Stimulated activated CD8-positive, alpha-beta memory T cell treated with anti-CD3 and anti-CD28 coated beads, Interleukin-4, amount 100 ng/mL, for 1 hour (primary cell): ENCODE measurements at regions not wholly inside any gene's neighbourhood (a gene's known extent, or its start where the extent isn't known, plus 50 kb on each side); places are given as distances from the start of the nearest gene placed in this dataset.

Source experiments
- DNase-seq, 2 donors: peaks; one replicate each; pipeline ENCODE4 v3.0.0-alpha.2; 2020; ENCODE audit warnings: low read depth in 2 of 2, low spot score in 1 of 2

DNA sequence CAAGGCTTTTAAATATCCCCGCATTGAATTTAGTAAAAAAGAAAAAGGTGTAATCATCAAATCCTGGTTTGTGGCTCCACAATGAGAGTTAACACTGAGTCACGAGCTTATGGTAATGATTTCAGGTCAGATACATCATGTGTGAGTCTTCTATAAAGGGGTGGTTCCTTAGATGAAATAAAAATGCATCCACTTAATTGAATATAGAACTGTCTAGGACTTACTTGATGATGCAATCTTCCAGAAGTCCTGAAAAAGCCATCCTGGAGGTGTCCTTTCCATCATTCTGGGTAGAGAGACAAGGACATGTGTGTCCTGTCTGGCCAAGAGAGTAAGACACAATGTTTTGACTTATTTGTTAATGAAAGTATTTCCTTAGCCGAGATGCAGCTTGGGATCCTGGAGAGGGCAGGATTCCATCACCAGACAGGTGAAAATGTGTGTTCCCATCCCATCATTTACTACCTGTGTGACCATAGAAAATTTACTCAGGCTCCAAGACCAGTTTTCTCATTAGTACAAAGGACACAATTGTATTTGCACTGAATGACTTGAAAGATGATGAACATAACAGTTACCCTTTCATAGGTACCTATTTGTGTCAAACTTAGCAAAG is 1539.8 kb upstream of the PIK3C3 start:
- no peak for DNase-seq

DNA sequence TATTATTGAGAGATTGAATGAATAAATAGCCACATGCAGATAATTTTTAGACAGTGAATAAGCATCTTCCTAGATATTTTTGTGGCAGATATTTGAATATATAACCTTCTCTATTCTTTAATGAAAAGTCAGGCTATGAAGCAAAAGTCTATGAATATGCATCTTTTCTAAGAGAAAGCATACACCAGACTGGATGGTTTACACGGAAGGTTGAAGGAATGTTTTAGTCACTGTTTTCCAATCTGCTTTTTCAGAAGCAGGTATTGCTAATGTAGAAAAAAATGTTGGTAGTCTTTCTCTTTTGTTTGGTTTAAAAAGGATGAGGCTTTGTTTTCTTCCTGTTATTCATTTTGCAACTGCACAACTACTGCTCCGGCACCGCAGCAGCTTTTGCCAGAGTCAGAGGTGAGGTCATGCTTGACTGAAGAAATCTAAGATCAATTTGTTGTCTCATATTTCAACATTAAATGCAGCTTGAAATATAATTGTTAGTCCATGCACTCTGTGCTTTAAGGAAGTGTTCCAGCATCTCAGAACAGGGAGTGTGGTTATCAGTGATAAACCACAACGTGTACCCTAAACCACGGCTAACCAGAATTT is 1540.8 kb upstream of the PIK3C3 start:
- DNase-seq: no peak

DNA sequence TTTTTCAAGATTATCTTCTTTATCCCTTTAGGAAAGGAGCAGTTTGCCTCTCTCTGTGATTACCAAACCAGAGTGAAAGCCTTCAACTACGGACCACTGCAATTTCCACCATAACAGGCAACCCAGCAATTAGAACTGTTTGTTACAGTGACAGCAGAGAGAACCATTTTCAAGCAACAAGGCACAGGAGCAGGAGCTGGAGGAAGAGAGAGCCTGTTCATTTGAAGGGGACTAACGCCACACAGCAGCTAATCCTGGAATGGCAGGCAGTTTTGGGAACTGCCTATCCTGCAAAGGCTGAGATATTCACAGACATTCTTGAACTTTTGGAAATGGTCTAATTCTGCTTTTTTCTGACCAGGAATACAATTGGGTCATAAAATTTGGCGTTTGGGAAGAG is 1541.9 kb upstream of the PIK3C3 start:
- DNase-seq: no peak

DNA sequence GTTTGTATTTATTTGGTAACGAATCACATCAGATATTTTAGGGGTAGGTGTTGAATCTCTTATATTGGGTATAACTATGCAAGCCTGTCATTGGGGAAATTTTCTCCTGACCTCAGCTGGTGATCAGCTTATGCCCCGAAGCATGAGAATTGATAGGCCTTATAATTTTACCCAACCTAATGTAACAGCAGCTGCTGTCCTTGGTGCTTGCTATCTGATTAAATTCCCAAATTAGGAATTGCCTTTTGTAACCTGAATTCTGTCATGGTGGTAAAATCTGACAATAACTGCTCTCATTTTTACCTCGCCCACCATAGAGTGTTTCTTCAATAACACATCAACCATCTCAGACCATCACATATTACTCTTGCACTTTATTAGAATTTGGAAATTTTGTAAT is 1542.6 kb upstream of the PIK3C3 start:
- no peak for DNase-seq

DNA sequence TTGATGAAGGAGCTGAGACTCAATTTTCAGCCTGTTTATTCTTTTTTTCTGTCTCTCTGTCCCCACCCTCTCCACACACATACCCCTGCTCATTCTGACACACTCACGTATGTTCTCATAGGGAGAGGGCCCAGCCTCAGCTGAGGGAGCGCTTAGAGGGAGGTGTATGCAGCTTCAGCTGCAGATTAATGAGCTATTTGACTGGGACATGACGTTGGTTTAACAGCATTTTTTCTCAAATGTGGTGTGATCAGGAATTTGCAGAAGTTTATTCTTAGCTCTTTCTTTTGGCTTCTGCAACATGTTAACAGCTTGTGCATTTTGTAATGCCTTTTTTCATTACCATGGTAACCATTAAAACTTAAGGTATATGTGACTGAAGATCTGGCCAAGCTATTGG is 1547.1 kb upstream of the PIK3C3 start:
- no peak for DNase-seq

DNA sequence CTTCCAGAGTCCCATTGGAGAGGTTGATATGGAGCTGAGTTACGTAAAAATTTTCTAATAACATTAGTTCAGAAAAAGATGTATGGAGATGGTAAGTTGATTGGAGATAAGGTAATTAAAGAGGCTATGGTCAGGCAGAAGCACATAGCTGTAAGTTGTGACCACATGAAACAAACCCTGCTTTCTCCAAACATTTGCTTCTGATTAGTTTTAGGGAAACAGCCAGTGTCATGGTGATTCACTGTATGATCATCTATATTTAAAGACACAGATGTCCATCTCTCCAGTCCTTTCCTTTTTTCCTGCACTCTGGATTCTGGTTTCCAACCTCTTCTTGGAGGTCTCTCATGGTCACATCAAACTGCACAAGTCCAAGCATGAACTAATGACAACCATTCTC is 1550.8 kb upstream of the PIK3C3 start:
- no peak for DNase-seq

DNA sequence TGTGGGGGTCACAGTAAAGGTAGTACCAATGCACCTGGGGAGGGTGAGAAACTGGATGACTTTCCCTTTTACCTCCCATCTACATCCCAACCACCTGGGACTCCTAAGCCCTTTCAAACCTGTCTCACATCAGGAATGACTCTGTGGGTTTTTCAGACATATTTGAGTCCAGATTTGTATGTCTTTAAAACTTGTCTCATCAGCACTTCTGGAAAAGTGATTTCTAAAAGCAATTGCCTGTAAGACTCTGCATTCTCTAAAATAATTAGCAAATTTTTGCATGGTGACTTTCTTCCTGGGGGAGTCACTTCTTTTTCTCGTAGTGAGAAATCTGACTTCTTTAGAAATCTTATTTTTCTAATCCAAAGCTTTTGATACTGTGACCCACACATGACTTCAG is 1553.0 kb upstream of the PIK3C3 start:
- DNase-seq: no peak

DNA sequence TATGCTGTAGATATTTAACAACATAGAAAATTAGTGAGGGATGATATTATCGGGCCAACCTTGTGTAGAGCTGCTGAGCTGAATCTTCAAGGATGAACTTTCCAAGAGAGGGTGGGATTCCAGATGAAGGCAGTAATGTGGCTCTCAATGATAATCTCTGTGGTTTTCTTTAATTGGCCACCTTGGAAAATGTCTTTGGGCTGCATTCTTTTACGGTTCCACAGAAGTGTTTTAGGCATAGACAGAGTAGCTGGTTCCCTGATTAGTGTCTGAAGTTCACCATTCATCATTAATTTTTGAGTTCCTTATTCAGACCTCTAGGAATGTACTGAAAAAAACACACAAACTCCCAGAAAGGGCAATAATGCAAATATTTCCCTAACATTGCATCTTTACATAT is 1566.9 kb upstream of the PIK3C3 start:
- DNase-seq: no peak

DNA sequence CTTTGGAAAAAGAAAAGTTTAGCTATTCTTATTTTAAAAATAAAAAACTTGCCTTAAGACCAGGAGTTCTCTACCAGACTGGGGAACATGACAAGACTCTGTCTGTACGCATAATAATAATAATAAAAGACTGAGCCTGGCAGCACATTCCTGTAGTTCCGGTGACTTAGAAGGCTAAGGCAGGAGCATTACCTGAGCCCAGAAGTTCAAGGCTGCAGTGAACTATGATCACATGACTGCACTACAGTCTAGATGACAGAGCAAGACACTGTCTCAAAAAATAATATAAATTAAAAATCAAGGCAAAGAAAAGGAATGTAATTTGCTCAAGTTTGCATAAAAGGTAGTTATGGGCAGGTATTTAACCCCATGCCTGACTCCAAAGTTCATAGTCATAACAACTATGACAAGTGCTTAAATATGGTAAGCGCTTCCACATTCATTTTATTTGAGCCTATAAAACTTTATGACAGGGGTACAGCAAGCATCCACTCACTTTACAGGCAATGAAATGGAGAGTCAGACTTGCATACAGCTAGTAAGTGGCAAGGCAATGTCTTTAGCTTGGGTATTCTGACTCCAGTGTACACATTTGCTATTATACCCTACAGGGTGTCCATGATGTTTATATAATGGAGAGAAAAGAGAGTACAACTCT is 1567.8 kb upstream of the PIK3C3 start:
- no peak for DNase-seq

DNA sequence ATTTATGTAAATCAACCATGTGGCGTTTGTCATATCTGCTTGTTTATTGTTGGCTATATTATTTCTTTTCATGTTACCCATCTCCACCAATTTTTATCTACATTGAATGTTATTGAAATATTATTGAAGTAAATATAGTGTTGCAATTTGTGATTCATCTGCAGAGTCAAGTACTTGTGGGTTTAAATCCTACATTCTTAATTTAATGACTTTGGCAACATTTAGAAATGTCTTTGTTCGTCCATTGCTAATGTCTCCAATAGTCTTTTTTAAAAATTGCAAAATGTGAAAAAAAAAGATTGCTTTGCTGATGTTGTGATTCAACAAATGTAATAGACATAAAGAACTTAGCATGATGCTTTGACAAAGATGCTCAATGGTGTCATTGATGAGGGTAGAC is 1572.8 kb upstream of the PIK3C3 start:
- DNase-seq: no peak

DNA sequence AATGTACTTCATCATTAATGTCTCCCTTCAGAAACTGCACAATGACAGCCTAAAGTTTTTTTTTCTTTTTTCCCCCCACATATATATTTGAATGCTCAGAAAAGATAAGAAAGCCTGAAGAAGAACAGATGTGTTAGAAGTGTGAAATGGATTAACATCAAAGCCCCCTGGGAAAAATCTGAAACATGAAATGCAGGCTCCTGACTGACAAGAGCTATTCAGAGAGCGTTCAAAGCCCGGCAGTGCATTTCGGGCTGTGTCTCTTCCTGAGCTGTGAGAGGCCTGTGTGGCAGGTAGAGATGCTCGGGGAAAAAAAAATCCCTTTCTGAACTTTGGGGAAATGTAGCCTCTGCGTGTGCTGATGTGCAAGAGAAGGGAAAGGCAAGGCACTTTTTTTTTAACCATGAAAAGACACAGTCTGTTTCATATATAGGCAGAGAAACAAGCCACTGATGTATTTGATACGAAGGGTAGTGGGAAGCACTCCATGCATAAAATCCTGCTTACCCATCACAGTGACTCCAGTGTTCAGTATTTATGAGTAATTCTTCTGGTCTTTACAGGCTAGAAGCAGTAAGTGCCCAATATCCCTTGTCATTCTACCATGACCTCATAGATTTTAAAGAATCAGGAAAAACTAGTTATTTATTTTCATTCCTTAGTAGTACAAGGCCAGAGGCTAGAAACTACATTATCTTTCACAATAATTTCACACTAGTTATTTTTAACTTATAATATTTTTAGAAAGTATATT is 1574.2 kb upstream of the PIK3C3 start:
- DNase-seq: no peak

DNA sequence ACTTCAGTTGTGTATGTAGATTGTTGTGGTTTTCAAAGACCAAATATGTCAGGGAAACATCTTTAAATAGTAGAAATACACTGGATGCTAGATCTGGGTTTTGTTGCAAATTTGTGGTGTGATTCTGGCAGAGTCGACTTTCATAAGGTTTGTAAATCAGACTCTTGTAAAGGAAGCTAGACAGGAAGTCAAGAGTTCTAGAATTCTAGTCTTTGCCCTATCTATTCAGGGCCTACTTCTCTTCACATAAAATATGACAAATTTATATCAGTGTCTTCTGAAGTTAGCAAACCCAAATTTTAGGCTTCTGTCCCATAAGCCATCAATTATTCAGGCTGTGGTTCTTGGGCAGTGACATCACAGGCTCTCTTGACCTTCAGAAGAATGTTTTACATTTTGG is 1579.2 kb upstream of the PIK3C3 start:
- no peak for DNase-seq

DNA sequence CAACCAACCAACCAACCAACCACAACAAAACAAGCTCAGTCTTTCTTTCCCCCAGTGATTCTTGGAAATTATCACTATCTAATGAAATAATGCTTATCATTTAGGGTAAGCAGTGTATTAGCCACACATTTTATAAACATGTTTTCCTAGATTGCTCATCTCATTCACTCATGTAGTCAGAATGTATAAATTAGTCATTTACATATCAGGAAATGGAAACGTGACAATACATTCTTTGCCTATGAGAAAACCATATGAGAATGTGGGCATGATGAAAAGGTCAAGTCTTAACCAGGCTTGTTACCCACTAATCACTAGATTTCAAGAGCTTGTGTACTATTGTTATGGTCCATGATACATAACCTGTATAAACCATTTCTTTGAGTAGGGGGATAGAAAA is 1583.4 kb upstream of the PIK3C3 start:
- DNase-seq: no peak

DNA sequence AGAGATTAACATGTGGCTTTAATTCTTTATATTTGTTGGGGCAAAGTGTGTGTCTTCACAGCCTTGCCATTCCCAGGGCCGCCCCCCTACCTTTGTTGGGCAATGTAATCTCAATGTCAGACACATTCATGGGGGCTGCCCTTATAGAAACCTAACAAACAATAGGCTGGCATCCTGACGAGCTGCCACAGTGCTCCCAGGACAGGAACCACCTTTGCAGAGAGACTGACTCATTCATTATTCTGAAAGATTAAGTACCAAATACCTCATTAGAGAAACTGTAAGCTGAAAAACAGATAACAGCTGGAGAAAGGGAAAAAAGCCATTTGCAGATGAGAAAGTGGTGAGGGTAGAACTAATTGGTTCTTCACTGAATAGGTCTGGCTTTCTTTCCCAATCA is 1587.5 kb upstream of the PIK3C3 start:
- DNase-seq: no peak

DNA sequence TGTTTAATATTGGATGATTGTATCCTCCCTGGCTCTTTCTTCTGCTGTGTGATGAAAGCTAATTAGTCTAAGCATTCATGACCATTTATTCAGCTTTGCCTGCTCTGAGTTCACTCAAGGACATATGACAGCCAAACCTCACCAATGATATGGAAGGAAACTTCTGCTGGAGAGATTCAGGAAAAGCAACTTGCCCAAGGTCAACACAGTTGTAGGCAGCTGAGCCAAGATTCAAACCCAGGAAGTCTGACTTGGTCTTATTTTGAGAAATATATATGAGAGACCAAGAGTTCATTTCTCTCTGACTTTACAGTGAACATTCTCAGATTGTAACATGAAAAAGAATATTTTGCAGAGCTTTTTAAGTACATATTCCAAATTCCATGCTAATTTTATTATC is 1588.5 kb upstream of the PIK3C3 start:
- no peak for DNase-seq

DNA sequence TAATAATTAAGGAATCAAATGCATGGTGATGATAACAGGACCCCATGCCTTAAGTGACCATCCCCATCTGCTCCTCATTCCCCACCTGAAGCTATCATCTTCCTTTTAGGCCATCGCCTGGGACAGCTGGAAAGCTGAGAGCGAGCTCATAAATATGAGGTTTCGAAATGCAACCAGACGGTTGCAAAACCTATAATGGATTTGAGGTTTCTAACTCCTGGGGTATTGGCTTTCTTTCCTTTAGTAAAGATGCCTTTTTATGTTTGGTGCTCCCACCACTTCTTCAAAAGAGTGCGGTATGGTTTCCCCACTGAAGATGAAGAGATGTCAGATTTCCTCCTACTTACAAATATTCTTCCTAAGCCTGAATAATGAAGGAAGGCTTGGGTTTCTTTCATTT is 1589.5 kb upstream of the PIK3C3 start:
- DNase-seq: no peak

DNA sequence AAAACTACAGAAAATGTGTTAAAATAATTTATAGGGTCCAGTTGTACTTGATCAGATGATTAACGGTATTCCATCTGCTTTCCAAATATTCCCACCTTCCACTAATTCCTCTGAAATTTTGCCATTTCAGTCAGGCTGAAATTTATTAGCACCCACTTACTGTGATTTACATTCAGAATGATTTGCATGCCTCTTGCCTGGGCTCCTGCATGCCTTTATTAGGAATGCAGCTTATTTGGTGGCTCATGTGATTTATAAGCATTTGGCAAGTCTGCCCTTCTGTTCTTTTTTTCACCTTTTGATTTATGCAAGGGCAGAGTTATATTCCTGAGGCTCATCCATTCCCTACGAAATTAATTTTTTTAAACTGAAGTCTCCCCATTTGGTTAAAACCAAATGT is 1594.5 kb upstream of the PIK3C3 start:
- DNase-seq: no peak

DNA sequence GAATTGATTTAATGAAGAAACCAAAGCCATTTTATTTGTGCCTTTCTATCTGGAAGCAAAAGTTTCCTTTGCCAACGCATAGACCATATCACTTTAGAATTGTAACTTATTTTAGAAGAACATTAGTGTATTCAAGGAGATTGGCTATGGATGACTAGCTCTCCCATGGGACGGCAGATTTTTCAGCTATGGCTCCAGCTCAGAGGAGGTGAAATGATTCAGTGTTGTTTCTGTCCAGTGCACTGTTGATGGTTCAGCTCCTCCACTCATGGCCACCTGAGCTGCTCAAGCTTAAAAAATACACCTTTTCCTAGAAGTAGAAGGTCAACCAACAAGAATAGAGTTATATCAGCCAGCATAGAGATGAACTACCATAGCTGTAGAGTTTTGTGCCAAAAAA is 1597.5 kb upstream of the PIK3C3 start:
- DNase-seq: no peak

DNA sequence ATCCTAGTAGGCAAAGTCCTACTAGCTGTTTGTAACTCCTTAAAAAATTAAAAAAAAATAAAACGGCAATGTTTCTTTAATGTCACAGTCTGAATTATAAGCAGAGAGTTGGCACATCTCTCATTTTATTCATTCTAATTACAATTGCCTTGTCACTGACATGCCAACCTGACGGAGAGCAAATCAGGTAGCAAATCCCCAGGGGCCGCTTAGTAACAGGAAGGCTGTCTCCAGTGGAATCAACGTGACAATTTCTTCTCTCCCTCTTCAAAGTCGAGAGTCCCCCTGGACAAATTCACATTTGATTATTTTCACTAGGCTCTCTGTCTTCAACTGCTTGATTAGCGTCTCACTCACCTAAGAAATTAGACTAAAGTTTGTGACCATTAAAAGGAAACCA is 1598.9 kb upstream of the PIK3C3 start:
- DNase-seq: no peak

DNA sequence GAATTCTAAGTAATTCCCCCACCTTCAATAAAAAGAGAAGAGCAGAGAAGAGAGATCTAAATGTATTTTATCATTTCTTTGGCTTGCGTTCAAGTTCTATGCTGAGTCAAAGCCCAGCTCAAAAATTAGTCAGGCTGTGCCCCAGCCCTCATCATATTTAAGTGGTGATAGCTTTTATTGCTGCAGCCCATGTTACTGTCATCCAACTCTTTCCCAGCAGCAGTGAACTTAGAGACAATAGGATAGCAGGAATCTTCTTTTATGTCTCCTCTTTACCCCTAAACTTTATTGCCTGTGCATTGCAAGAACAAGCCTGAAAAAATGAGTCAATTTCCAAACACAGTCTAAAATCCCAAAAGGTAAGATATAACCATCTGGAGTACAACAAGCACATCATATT is 1599.3 kb upstream of the PIK3C3 start:
- no peak for DNase-seq

DNA sequence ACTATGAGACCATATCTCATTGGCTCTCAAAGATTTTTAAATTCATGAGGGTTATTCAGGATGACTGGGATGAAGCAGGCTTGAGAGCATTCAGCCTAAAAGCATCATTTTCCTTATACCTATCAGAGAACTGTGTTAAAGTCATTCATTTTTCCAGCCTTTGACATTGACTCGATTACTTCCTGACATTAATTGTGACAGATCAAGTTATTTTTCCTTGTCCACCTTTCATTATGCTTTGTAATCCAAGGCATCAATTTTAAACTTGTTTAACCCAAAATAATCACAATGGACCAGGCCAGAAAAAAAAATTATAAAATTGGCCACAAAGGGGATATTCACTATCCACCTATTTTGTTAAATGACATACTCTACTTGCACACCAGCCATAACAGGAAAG is 1606.8 kb upstream of the PIK3C3 start:
- DNase-seq: no peak

DNA sequence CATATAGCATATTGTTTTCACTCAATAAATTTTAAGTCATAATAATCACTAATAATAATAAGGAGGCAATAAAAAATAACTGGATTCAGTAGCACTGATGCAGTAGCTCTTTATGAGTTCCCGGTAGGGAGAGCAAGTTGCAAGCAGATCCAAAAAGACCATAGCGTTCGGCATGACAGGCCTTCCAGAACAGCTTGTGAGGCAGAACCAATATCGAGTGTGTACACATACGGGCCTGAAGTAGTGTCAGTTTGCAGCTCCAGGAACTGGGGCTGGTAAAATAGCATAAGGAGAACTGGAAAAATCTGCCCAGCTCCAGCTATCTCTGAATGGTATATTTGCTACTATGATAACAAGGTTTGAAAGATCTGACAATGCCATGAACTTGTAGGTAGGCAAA is 1607.8 kb upstream of the PIK3C3 start:
- no peak for DNase-seq
